Lower leg skin (tissue), 3 donors: ENCODE measurements at regions not wholly inside any gene's neighbourhood (a gene's known extent, or its start where the extent isn't known, plus 50 kb on each side); places are given as distances from the start of the nearest gene placed in this dataset.

Experiments
- CTCF ChIP-seq, 3 donors: fragments of 450-650 bp; IDR thresholded peaks; one replicate each; pipeline ENCODE4 v1.5.1; 2016; ENCODE audit warnings: antibody characterized with exemption in 3 of 3, mild to moderate bottlenecking in 3 of 3, moderate library complexity in 2 of 3
- POLR2A ChIP-seq, 2 donors: fragments of 450-650 bp; IDR thresholded peaks; one replicate each; pipeline ENCODE4 v1.6.1; 2016 to 2017; ENCODE audit warnings: antibody characterized with exemption in 2 of 2, mild to moderate bottlenecking in 1 of 2, moderate library complexity in 1 of 2

GRCh38 chr1:218712677-218713076 lies 367.5 kb downstream of the TGFB2 start:
- no peak for TF ChIP-seq CTCF (IDR thresholded peaks at IDR 0.05)
- no peak for TF ChIP-seq POLR2A (IDR thresholded peaks at IDR 0.05)
